ENCODE measurements at regions not wholly inside any gene's neighbourhood (a gene's known extent, or its start where the extent isn't known, plus 50 kb on each side); places are given as distances from the start of the nearest gene placed in this dataset.

DNA sequence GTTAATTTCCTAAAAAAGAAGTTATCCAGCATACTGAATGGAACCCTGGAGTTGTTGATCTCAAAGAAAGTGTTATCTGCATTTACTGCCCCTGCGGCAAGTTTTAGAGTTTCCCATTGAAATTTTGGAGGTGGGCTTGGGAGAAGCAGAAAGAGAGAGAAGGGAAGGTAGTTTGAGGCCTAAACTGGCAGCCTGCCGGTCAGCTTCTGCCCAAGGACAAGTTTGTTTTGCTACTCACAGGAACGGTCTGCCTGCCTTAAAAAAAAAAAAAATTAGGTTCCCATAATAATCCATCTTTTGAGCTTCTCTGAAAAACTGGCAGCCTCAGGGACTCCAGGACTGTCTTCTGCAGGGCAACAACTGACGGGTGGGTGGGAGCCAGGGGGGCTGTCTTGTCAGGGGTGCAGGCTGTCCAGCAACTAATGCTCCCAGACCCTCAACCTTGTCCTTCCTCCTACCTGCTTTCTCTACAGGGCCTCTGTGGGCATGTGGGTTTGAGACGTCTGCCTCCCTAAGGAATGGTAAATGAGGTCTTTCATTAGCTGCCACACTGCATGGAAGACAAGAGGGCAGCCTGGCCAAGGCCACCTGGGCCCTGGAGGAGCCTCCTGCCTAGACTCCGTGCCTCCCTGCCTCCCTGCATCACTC, 176.1 kb upstream of the KCNG1 start:
- no peak for ATAC-seq
- H3K4me1 Mint-ChIP-seq = no peaks in the 10 kb centered on the region
- no peak overlapping the region for H3K27ac Mint-ChIP-seq
- no peak for DNase-seq (ENCODE audit: low spot score in 2 of 2)
- no peak overlapping the region for H3K4me3 Mint-ChIP-seq
- no peaks in the 10 kb centered on the region for H3K36me3 Mint-ChIP-seq
- H3K9me3 Mint-ChIP-seq = no peaks in the 10 kb centered on the region

DNA sequence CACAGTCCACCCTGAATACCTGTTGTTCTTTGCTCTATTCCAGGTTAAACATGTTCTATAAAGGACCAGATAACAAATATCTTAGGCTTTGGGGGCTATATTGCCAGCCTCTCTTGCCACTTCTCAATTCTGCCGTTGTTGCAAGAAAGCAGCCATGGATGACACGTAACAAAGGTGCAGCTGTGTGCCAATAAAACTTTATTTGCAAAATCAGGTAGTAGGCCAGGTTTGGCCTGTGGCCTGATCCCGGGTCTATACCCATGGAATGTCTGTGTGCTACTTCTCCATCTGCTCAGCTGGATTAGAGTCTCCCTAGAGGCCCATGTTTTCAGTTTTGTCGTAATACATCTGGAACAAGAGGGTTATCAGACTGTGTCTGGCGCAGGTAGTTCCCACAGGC, 175.3 kb upstream of the KCNG1 start:
- Mint-ChIP-seq H3K4me3 (no peak overlapping the region), H3K9me3 (no peaks in the 10 kb centered on the region), H3K27ac (no peak overlapping the region), H3K36me3 (no peaks in the 10 kb centered on the region), H3K4me1 (no peaks in the 10 kb centered on the region)
- ATAC-seq = no peak
- no peak for DNase-seq (ENCODE audit: low spot score in 2 of 2)

DNA sequence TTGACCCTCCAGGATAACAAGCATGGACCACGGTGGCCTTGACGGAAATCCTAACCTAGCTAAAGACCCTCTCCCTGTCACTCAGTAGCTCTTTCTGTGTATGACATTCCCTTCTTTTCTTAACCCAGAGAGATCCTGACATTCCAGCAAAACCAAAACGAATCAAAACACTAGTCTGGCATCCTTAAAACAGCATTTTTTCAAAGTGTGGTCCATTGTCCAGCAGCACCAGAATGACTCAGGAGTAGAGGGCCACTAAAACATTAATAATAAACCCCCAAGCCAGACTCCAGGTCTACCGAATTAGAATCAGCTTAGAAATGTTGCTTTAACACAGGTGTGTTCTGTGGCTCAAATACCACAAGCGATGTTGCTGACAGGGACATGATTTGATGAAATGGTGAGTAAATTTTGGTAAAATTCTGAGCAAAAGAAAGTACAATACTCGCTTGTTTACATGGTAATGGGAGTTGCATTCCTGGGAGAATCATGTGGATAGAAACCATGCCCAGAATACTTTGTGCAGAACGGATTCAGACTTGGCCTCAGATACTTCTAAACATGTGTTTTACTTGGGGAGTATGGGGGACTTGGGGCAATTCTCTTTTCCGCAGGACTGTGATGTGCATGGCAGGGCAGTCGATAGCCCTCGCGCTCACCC, 174.2 kb upstream of the KCNG1 start:
- Mint-ChIP-seq H3K27ac (no peak overlapping the region), H3K4me1 (no peaks in the 10 kb centered on the region), H3K36me3 (no peaks in the 10 kb centered on the region), H3K4me3 (no peak overlapping the region), H3K9me3 (no peaks in the 10 kb centered on the region)
- no peak for ATAC-seq
- DNase-seq (ENCODE audit: low spot score in 2 of 2) = no peak

DNA sequence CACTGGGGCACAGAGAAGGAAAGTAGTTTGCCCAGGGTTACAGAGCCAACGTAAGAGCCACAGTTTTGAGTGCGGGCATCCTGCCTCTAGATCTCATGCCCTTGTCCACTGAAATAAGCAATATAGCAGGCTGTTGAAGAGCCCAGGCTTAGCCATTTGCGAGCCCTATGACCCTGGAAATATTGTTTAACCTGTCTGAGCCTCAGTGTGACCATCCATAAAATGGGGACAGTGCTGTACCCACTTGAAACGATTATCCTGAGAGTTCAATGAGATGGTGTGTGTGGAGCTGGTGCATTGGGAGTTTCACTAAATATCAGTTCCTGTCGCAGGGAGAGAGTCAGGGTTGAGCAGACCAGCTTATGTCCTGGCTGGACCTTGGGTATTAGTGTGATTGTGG, 173.1 kb upstream of the KCNG1 start:
- H3K4me3 Mint-ChIP-seq = no peak overlapping the region
- no peaks in the 10 kb centered on the region for H3K9me3 Mint-ChIP-seq
- no peak overlapping the region for H3K27ac Mint-ChIP-seq
- ATAC-seq (no peak), DNase-seq (ENCODE audit: low spot score in 2 of 2) (no peak)
- H3K4me1 Mint-ChIP-seq = no peaks in the 10 kb centered on the region
- H3K36me3 Mint-ChIP-seq = no peaks in the 10 kb centered on the region

DNA sequence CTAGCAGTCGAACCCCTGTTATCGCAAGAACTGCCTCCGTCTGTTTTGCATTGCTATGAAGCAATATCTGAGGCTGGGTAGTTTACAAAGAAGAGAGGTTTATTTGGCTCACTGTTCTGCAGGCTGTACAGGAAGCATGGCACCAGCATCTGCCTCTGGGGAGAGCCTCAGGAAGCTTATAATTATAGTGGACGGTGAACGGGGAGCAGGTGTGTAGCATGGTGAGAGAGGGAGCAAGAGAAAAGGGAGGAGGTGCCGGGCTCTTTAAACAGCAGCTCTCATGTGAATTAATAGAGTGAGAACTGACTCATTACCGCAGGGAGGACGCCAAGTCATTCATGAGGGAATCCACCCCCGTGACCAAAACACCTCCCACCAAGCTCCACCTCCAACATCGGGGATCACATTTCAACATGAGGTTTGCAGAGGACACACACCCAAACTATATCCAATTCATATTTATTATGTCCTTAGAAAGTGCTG, 172.6 kb upstream of the KCNG1 start:
- no peaks in the 10 kb centered on the region for H3K4me1 Mint-ChIP-seq
- H3K9me3 Mint-ChIP-seq = no peaks in the 10 kb centered on the region
- no peak overlapping the region for H3K27ac Mint-ChIP-seq
- H3K4me3 Mint-ChIP-seq = no peak overlapping the region
- ATAC-seq (peak; percentile 61), DNase-seq (ENCODE audit: low spot score in 2 of 2) (no peak)
- no peaks in the 10 kb centered on the region for H3K36me3 Mint-ChIP-seq

DNA sequence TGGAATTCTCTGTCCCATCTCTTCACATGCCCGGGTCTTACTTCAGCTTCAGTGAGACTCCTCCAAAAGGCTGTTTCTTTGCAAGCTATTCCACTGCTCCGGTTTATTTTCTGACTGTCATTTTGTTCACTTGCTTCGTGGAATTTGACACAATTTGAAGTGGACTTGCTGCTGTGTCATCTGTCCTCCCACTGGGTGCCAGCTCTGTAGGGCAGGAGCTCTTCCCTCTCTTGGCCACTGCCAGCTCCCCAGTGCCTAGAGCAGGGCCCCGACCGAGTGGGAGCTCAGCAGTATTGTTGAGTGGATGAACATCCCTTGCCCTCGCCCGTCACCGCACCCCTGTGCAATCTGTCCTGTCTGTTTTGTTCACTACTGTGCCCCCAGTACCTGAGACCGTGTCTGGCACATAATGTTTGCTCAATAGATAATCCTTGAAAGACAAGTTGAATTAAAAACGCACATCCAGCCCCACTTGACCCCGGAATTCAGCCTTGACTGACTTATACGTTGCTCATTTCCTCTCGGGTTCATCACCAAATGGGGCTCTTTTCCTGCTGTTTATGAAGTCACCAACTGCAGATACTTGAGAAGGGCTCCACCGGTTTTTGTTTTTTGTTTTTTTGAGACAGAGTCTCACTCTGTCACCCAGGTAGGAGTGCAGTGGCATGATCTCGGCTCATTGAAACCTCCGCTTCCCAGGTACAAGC, 170.3 kb upstream of the KCNG1 start:
- no peak overlapping the region for H3K4me3 Mint-ChIP-seq
- no peak for ATAC-seq
- no peak overlapping the region for H3K27ac Mint-ChIP-seq
- no peaks in the 10 kb centered on the region for H3K36me3 Mint-ChIP-seq
- no peak for DNase-seq (ENCODE audit: low spot score in 2 of 2)
- no peaks in the 10 kb centered on the region for H3K9me3 Mint-ChIP-seq
- H3K4me1 Mint-ChIP-seq = no peaks in the 10 kb centered on the region

DNA sequence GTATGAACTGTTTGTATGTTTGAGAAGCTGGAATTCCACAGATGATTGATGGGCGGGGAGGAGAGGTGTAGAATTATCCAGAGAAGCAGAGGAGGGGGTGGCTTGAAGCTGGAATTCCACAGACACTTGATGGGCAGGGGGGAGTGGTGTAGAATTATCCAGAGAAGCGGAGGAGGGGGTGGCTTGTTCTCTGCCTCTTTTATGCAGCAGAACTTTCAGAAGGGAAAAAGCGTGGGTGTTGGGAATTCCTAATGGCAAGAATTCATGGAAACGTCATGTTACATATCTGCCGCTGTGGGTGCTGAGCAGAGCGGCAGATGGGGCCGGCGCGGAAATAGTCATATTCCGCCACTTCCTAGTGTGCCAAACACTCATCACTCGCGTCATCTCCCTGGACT, 167.9 kb upstream of the KCNG1 start:
- Mint-ChIP-seq H3K27ac (no peak overlapping the region), H3K4me1 (no peaks in the 10 kb centered on the region), H3K9me3 (no peaks in the 10 kb centered on the region), H3K36me3 (no peaks in the 10 kb centered on the region), H3K4me3 (no peak overlapping the region)
- DNase-seq (ENCODE audit: low spot score in 2 of 2) (no peak), ATAC-seq (no peak)

DNA sequence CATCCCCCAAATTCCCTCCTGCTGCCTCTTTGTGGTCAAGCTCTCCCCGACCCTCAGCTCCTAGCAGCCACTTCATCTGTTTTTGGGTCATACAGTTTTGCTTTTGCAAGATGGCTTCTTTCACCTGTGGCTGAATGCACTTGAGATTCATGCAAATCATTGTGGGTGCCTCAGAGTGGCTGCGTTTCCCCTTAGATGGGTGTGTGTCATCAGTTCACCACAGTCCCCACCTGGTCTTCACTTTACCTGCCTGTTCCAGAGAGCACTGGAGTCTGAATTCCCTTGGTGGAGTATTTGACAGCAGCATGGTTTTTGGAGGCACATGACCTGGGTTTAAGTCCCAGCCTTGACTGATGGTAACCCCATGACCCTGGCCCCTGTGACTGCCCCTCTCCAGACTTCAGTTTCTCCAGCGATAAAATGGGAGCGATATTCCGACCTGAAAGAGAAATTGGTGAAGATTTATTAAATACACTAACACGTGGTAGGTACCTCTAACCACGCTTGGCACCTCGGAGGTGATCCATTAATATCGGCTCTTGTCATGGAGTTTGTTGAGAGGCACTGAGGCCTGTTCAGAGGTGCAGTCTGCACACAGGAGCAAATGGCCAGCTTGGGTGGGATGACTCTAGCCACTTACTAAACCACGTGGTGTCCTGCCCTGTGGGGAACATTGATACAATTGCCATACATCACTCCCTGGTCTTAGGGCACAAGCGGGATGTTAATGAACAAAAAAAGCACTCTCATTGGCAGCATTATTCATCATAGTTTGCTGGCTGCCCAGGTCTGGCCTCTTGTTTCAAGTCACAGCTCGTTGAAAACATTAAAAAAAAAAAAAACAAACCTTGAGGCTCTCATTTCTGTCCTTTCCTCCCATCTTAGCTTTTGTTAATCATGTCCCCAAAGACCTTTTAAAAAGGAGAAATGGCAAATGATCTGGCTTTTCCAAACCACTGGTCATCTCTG, 167.2 kb upstream of the KCNG1 start:
- DNase-seq (ENCODE audit: low spot score in 2 of 2) (no peak), ATAC-seq (no peak)
- no peak overlapping the region for H3K27ac Mint-ChIP-seq
- no peaks in the 10 kb centered on the region for H3K4me1 Mint-ChIP-seq
- no peaks in the 10 kb centered on the region for H3K9me3 Mint-ChIP-seq
- no peak overlapping the region for H3K4me3 Mint-ChIP-seq
- no peaks in the 10 kb centered on the region for H3K36me3 Mint-ChIP-seq

DNA sequence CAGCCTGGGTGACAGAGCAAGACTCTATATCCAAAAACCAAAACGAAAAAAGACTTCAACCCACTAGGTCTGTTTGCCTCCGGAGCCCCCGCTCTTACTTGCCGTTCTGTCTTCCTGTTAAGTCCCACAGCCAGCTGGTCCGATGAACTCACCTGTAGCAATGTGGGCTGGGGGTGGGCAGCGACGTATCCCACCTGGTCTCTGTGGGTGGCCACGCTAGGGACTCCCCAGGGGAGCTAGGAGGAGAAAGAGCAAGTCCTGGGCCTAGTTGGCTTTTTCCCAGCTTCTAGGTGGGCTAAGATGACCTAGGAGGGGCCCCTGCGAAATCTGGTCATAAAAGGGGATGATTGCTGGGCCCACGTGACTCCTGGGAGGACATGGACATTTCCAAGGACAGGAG, 166.0 kb upstream of the KCNG1 start:
- Mint-ChIP-seq H3K36me3 (no peaks in the 10 kb centered on the region), H3K9me3 (no peaks in the 10 kb centered on the region), H3K4me3 (no peak overlapping the region), H3K27ac (no peak overlapping the region), H3K4me1 (no peaks in the 10 kb centered on the region)
- no peak for DNase-seq (ENCODE audit: low spot score in 2 of 2)
- no peak for ATAC-seq

DNA sequence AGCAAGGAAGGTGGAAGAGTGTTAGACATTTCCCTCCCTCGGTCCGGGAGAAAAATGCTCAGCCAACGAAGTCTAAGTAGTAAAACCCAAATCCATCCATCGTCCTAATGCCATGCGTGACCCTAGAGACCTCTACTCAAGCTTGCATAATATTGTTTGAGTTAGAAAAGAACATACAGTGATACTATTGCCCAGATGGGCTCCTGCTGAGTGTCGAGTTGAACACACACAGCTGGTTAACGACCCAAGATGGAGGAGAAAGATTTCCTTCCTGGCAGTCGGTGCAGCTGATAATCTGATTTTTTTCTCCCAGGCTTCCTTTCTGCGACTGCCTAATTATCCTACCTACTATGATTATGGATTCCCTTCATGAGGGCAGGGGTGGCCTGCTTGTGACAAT, 164.4 kb upstream of the KCNG1 start:
- no peaks in the 10 kb centered on the region for H3K9me3 Mint-ChIP-seq

DNA sequence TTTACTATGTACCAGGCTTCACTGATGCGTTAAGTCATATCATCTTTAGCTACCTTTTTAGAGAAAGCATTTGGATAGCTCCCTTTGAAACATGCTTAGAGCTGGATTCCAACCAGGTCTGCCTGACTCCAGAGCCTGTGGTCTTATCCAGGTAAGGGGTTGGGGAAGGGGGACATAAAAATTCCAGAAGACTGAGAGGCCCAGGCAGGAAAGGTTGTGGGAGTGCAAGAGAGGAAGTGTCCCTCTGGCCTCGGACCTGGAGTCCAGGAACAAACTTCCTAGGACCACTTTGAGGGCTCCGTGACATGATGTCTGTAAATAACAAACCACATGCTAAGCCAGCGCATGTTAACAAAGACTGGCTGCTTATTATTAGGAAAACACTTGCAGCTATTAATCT, 163.0 kb upstream of the KCNG1 start:
- Mint-ChIP-seq H3K27ac (no peak overlapping the region), H3K4me3 (no peak overlapping the region), H3K9me3 (no peaks in the 10 kb centered on the region), H3K4me1 (no peaks in the 10 kb centered on the region), H3K36me3 (no peaks in the 10 kb centered on the region)
- ATAC-seq (no peak), DNase-seq (ENCODE audit: low spot score in 2 of 2) (no peak)

More for the DNA sequence above, 164.4 kb upstream of the KCNG1 start:
- ATAC-seq (no peak), DNase-seq (ENCODE audit: low spot score in 2 of 2) (no peak)
- Mint-ChIP-seq H3K27ac (no peak overlapping the region), H3K4me3 (no peak overlapping the region), H3K36me3 (no peaks in the 10 kb centered on the region), H3K4me1 (no peaks in the 10 kb centered on the region)

DNA sequence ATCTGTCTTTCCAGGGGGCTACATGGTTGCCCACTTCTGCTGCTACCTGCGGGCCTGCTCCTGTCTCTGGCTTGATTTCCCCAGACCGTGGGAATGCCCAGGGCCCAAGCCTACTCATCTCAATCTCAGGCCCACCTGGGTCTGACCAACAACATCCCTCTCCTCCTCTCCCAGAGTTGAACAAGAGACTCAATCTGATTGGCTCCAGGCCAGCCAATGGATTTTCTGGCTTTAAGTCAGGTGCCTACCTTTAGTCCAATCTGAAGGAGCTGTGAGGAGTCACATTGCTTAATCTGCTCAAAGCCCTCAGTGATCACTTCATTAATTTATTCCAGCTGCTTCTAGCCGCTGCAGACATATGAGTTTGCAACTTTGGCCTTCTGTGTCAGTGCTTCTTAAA, 162.4 kb upstream of the KCNG1 start:
- H3K9me3 Mint-ChIP-seq = no peaks in the 10 kb centered on the region
- H3K4me3 Mint-ChIP-seq = no peak overlapping the region
- no peak overlapping the region for H3K27ac Mint-ChIP-seq
- H3K36me3 Mint-ChIP-seq = no peaks in the 10 kb centered on the region
- no peak for ATAC-seq
- DNase-seq (ENCODE audit: low spot score in 2 of 2) = no peak
- no peaks in the 10 kb centered on the region for H3K4me1 Mint-ChIP-seq

DNA sequence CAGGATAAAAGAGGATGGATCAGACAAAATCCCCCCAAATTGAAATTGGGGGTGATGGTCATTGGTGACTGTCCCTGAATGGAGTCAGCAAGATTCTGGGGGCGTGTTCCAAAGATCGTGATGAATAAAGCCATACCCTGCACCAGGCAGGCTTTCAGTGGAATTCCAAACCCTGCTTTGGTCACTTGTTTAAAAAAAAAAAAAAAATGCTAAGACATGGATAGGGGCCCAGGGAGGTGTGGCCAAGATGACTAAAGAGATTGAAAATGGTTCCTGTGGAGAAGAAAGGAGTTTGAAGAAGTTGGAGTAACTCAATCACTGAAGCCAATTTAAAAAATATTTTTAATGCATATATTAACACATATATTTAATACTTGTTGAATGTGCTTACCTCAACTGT, 161.4 kb upstream of the KCNG1 start:
- Mint-ChIP-seq H3K27ac (no peak overlapping the region), H3K4me3 (no peak overlapping the region), H3K36me3 (no peaks in the 10 kb centered on the region), H3K4me1 (no peaks in the 10 kb centered on the region), H3K9me3 (no peaks in the 10 kb centered on the region)
- ATAC-seq (no peak), DNase-seq (ENCODE audit: low spot score in 2 of 2) (no peak)

DNA sequence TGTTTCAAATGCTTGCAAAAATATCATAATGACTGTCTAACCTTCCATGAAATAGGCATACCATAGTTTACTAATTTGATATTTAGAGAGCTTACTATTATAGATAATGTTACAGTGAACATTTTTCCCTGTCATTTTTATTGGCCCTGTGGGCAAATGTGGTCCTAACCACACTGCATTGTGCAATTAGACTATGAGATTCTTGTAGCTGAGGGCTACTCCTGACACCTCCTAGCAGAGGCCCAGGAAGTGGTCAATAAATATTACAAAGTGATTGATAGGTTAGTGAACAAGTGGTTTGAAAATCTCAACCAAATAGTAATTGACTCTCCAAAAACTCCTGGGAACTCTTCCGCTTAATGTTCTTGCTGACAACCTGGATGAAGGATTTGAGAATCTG, 160.5 kb upstream of the KCNG1 start:
- Mint-ChIP-seq H3K9me3 (no peaks in the 10 kb centered on the region), H3K27ac (no peak overlapping the region), H3K4me3 (no peak overlapping the region), H3K36me3 (no peaks in the 10 kb centered on the region), H3K4me1 (no peaks in the 10 kb centered on the region)
- DNase-seq (ENCODE audit: low spot score in 2 of 2) = no peak
- no peak for ATAC-seq

DNA sequence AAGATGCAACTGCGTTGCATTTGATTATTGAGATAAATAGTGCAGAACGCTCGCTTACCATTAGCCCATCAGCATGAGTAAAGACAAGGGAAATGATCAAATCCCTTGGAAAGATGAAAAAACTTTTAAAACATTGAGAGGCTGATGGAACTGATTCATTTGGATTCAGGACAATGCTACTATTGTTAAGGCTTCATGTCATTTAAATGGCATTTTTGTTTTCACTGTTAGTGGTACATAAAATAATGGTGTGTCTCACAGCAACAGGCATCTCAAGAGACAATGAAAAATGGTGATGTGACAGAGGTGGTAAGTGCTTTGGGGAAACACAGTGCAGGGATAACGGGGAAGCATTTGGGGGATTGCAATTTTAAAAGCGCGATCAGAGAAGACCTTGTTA, 159.7 kb upstream of the KCNG1 start:
- Mint-ChIP-seq H3K36me3 (no peaks in the 10 kb centered on the region), H3K9me3 (no peaks in the 10 kb centered on the region), H3K27ac (no peak overlapping the region), H3K4me1 (no peaks in the 10 kb centered on the region), H3K4me3 (no peak overlapping the region)
- no peak for ATAC-seq
- DNase-seq (ENCODE audit: low spot score in 2 of 2) = no peak

All from stimulated activated effector memory CD8-positive, alpha-beta T cell treated with anti-CD3 and anti-CD28 coated beads, Interleukin-12 subunit alpha, Interleukin-12 subunit beta, amount 100 ng/mL, for 72 hours (primary cell).